Stimulated activated naive CD8-positive, alpha-beta T cell treated with anti-CD3 and anti-CD28 coated beads, Interleukin-15, Interleukin-2, amounts not matched to agents 100 ng/mL and 50 ng/mL, for 24 hours (primary cell): ENCODE measurements at regions not wholly inside any gene's neighbourhood (a gene's known extent, or its start where the extent isn't known, plus 50 kb on each side); places are given as distances from the start of the nearest gene placed in this dataset.
A peak's percentile ranks its signal among the peaks of the same experiment; 100 is the strongest.

Experiments used
- H3K27ac Mint-ChIP-seq: one replicate; pipeline ENCODE4 v1.8.0; 2021; ENCODE audit warnings: mild to moderate bottlenecking, mixed read lengths
- H3K27me3 Mint-ChIP-seq: one replicate; pipeline ENCODE4 v1.8.0; 2021; ENCODE audit warnings: mixed read lengths
- H3K36me3 Mint-ChIP-seq: one replicate; pipeline ENCODE4 v1.8.0; 2021; ENCODE audit warnings: low read depth, mixed read lengths
- H3K4me1 Mint-ChIP-seq: one replicate; pipeline ENCODE4 v1.8.0; 2021; ENCODE audit warnings: low read depth, mixed read lengths
- H3K4me3 Mint-ChIP-seq: one replicate; pipeline ENCODE4 v1.8.0; 2021; ENCODE audit warnings: mild to moderate bottlenecking, mixed read lengths
- H3K9me3 Mint-ChIP-seq: one replicate; pipeline ENCODE4 v1.8.0; 2021; ENCODE audit warnings: mixed read lengths

DNA sequence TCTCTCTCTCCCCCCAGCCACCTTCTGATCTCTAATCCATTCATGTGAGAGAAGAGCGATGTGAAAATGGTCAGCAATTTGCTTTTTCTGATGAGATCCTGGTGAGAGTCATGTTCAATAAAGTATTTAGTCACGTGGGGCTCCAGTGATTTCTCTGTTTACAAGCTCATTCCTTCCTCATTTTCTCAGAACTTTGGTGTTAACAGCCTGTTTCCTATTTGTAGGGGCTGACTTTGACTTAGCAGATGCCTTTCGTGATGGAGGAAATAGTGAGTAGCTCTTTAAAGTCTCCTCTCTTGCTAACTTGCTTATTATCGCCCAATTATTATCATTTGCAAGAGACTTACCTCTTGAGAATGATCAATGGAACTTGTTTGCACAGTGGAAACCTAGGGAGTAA lies 72.6 kb upstream of the CD99 start:
- Mint-ChIP-seq H3K4me3 (no peak overlapping the region), H3K4me1 (peaks cover 23% of the 10 kb centered on the region), H3K27ac (no peak overlapping the region), H3K9me3 (no peaks in the 10 kb centered on the region), H3K36me3 (peaks cover 85% of the 10 kb centered on the region), H3K27me3 (no peaks in the 10 kb centered on the region)

DNA sequence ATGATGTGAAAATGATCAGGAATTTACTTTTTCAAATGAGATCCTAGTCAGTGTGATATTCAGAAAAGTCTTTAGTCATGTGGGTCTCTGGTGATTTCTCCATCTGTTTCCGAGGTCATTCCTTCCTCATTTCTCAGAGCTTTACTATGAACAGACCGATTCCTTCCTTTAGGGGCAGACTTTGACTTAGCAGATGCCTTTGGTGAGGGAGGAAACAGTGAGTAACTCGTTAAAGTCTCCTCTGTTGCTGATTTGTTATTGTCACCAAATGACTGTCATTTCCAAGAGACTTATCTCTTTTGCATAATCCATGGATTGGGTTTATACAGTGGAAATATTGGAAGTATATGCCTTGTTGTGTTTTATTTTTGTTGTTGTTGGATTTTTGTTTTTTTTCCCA lies 76.2 kb upstream of the CD99 start:
- Mint-ChIP-seq H3K27me3 (no peaks in the 10 kb centered on the region), H3K36me3 (peaks cover 88% of the 10 kb centered on the region), H3K27ac (peak overlapping the region; percentile 64), H3K4me3 (peak overlapping the region; percentile 54), H3K4me1 (peaks cover 46% of the 10 kb centered on the region), H3K9me3 (no peaks in the 10 kb centered on the region)

DNA sequence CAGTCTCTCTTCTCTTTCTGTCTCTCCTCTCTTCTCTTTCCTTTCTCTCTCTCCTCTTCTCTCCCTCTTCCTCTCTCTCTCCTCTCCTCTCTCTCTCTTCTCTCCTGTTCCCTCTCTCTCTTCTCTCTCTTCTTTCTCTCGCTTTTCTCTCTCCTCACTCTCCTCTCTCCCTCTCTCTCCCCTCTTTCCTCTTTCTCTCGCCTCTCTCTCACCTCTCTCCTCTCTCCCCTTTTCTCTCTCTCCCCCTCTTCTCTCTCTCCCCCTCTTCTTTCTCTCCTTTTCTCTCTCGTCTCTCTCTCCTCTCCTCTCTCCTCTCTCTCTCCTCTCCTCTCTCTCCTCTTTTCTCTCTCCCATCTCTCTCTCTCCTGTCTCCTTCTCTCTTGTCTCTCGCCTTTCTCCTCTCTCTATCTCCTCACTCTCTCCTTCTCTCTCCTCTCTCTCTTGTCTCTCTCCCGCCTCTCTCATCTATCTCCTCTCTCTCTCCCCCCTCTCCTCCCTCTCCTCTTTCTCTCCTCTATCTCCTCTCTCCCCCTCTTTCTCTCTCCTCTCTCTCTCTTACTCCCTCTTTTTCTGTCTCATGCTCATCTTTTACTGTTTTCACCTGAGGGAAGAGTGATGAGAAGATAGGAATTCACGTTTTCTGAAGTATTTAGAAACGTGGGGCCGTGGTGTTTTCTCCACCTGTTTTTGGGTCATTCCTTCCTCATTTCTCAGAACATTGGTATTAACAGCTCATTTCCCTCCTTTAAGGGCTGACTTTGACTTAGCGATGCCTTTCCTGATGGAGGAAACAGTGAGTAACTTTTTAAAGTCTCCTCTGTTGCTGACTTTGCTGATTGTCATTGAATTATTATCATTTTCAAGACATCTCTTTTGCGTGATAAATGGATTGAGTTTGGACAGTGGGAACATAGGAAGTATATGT lies 80.6 kb upstream of the CD99 start:
- Mint-ChIP-seq H3K27me3 (no peaks in the 10 kb centered on the region), H3K27ac (peak overlapping the region; percentile 86), H3K4me1 (peaks cover 65% of the 10 kb centered on the region), H3K36me3 (peaks cover 53% of the 10 kb centered on the region), H3K9me3 (peaks cover 6% of the 10 kb centered on the region), H3K4me3 (peak overlapping the region; percentile 96)

DNA sequence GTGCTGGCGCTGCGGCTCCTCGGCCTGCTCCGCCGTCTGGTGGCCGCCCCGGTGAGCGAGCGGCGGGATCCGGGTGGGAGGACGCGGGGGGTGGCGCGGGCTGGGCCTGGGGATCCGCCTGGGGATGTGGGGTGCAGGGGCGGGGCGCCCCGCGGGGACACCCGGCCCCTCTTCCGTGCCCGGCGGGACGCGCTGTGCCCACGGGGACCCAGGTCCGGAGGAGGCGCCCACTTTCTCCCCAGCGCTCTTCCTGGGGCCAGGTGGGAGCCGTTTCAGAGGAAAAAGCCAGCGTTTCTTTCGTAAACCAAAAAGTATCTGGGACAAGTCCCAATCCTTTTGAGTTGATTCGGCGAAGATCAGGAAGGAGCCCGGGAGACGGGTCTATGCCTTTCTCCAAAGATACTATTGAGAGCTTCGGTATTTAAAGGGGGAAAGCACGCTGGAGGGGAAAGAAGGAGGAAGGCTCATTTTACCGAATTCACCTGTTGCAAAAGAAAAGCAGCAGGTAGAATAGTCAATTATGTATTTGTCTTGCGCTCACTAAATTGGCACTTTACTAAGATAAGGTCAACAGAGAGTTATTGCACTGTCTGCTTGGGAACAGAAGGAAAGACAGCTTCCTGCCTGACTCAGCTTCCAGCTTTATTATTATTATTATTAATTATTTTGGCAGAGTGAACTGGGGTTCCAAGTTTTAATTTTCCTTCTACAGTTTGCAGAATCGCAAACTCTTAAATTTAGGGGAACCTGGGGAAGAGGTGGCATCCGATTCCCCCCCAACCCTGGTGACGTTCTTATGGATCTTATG lies 81.5 kb upstream of the CD99 start:
- H3K4me3 Mint-ChIP-seq: peak overlapping the region; percentile 96
- peak overlapping the region; percentile 86 for H3K27ac Mint-ChIP-seq
- peaks cover 59% of the 10 kb centered on the region for H3K4me1 Mint-ChIP-seq
- H3K36me3 Mint-ChIP-seq: peaks cover 44% of the 10 kb centered on the region
- peaks cover 6% of the 10 kb centered on the region for H3K9me3 Mint-ChIP-seq
- no peaks in the 10 kb centered on the region for H3K27me3 Mint-ChIP-seq

DNA sequence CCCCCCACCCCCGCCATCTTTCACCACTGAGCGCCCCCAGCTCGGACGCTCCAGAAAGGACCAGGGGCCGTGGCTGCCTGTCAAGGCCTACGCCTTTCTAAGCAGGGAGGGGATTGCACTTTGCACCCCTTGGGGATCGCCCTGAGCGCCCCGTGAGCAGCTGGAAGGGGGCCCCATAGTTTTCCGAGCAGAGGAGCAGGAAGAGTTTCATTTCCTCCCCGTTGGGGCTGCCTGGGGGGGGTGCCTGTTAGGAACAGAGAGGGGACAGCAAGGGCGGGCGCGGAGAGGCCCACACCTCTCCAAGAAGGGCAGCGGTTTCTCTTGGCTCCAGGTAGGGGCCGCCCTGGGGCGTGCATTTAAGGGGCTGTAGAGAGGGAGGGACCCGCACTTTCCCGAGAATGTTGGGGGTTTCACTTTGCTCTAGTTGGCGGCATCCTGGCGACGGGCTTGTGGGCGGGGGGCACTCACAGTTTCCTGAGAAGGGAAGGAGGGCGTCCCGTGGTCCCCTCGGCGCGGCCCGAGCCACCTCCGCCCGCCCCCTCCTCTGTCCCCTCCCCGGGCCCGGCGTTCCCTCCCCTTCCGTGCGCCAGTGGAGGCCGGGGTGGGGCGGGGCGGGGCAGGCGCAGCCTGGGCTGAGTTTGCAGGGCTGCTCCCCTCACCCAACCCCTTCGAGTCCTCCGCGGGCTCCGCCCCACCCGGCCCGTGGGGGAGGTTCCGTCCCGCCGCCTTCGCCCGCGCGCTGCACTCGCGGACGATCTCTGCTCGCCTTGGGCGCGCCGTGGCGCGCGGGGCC lies 82.3 kb upstream of the CD99 start:
- peaks cover 6% of the 10 kb centered on the region for H3K9me3 Mint-ChIP-seq
- H3K4me1 Mint-ChIP-seq: peaks cover 55% of the 10 kb centered on the region
- H3K4me3 Mint-ChIP-seq: peak overlapping the region; percentile 88
- H3K36me3 Mint-ChIP-seq: peaks cover 36% of the 10 kb centered on the region
- H3K27ac Mint-ChIP-seq: peak overlapping the region; percentile 82
- H3K27me3 Mint-ChIP-seq: no peaks in the 10 kb centered on the region

DNA sequence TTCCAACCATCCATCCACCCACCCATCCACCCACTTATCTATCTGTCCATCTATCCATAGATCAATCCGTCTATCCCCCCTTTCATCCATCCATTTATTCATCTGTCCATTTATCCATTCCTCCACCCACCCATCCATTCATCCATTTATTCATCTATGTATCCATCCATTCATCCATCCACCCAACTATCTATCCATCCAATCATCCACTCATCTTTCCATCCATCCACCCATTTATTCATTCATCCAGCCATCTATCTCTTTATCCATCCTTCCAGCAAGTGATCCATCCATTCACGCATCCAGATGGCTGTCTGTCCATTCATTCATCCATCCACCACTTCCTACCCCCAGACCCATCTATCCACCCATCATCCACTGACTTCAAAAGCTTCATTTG lies 84.0 kb upstream of the CD99 start:
- Mint-ChIP-seq H3K27ac (no peak overlapping the region), H3K4me1 (peaks cover 47% of the 10 kb centered on the region), H3K9me3 (peaks cover 6% of the 10 kb centered on the region)

DNA sequence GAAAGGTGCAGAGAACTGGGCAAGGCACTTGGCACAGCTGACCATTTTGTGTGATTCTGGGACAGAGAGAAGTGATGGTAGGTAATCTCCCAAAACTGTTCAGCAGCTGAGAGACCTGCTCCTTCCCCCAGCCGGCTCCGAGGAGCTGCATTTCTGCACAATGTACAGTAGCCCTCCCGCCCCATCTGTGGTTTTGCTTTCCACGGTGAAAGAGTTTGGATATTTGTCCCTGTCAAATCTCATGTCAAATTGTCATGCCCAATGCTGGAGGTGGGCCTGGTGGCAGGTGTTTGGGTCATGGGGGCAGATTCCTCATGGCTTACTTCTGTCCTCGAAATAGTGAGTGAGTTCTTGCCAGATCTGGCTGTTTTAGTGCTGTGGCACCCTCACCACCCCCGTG lies 90.5 kb upstream of the CD99 start:
- Mint-ChIP-seq H3K27ac (no peak overlapping the region), H3K36me3 (peaks cover 15% of the 10 kb centered on the region), H3K4me1 (peaks cover 3% of the 10 kb centered on the region), H3K9me3 (no peaks in the 10 kb centered on the region), H3K27me3 (no peaks in the 10 kb centered on the region), H3K4me3 (no peak overlapping the region)

More for the DNA sequence above, 84.0 kb upstream of the CD99 start:
- Mint-ChIP-seq H3K27me3 (no peaks in the 10 kb centered on the region), H3K36me3 (peaks cover 23% of the 10 kb centered on the region), H3K4me3 (peak overlapping the region; percentile 32)

DNA sequence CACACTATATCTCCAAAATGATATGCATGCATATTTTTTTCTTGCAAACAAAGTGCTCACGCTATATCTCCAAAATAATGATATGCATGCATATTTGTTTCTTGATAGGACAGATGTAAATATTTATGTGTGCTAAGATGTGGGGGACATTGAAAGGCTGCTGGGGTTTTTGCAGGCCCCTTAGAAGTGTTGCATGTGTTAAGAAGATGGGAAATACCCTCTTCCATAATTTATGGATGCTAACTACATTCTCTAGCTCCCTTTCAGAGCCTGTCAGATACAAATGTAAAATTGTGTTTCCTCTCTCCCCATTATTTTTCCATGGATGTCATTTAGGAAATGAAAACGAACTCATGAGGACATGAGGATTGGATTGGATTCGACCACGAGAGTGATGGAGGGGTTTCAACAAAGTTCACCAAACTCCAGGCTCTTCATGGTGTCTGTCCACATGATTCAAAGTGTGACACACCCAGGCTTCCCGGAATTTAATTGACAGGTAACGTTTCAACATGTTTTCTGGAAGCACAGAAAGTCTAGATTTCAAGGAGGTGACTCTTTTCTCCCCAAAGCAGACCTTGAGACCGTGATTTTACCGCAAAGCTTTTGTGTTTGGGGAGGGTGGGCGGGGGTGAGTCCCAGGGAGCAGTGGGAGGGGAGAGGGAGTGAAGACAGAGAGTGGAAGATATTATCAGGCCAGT lies 94.4 kb upstream of the CD99 start:
- Mint-ChIP-seq H3K9me3 (no peaks in the 10 kb centered on the region), H3K27me3 (no peaks in the 10 kb centered on the region), H3K27ac (no peak overlapping the region), H3K4me1 (peaks cover 5% of the 10 kb centered on the region), H3K36me3 (peaks cover 12% of the 10 kb centered on the region), H3K4me3 (no peak overlapping the region)

DNA sequence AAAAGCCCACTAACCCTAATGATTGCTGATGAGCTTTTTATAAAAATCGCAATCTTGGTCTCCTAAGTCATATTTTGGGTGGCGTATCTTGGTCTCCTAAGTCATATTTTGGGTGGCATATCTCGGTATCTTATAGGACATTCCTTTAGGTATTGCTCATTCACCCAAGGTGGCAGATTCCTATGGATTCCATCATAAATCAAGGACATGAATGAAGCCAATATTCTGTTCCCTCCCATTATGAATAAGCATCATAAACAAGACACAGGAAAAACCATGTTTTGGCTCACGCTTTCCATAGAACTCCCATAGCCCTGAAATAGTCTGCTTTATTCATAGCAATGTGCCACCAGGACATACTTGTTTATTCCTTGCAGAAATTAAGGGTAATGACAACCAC lies 95.0 kb upstream of the CD99 start:
- Mint-ChIP-seq H3K27ac (no peak overlapping the region), H3K27me3 (no peaks in the 10 kb centered on the region), H3K36me3 (peaks cover 7% of the 10 kb centered on the region), H3K4me1 (peaks cover 5% of the 10 kb centered on the region), H3K9me3 (no peaks in the 10 kb centered on the region), H3K4me3 (no peak overlapping the region)

DNA sequence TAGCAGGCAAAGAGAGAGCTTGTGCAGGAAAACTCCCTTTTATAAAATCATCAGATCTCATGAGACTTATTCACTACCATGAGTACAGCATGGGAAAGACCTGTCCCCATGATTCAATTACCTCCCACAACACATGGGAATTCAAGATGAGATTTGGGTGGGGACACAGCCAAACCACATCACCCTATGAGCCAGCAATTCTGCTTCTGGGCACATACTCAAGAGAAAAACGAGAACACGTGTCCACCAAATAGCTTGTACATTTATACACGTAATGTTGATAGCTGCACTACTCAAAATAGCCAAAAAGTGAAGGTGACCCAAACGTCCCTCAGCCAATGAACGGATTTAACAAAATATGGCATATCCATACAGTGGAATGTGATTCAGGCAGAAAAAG lies 94.5 kb upstream of the DHRSX start:
- Mint-ChIP-seq H3K4me3 (no peak overlapping the region), H3K4me1 (peaks cover 5% of the 10 kb centered on the region), H3K27me3 (no peaks in the 10 kb centered on the region), H3K36me3 (peaks cover 4% of the 10 kb centered on the region), H3K27ac (no peak overlapping the region), H3K9me3 (no peaks in the 10 kb centered on the region)

DNA sequence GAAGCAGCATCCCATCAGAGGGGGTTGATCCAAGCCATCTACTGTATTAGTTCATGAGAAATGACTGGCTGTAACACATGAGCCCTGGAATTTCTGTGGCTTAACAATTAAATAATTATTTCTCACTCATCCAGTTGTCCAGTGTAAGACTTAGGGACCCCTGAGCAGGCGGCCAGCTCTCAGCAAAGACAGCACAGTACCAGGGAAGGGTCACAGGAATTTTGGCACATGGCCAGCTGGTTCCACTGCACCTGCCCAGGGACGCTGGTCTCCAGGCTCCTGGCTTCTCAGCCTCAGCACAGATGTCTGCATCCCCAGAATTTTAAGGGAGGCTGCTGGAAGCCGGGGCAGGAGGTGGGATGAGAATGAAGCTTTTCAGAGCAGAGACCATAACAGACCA lies 93.7 kb upstream of the DHRSX start:
- Mint-ChIP-seq H3K4me1 (peaks cover 5% of the 10 kb centered on the region), H3K36me3 (peaks cover 3% of the 10 kb centered on the region), H3K9me3 (no peaks in the 10 kb centered on the region), H3K27ac (no peak overlapping the region), H3K4me3 (no peak overlapping the region), H3K27me3 (no peaks in the 10 kb centered on the region)

DNA sequence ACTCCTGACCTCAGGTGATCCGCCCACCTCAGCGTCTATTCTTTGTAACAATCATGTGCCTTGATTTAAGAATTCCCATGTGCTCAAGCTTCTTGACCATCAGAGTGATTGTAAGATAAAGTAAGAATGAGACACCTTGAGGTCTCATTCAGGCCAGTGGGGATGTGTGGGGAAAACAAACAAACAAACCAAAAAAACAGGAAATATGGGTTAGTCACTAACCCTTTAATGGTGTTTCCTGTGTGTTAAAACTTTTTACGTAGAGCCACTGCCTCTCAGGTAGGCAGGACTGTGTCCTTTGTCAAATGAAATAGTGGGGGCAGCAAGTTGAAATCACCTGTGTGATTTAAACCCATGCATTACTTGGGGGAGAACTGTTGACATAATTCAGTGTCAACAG lies 91.5 kb upstream of the DHRSX start:
- Mint-ChIP-seq H3K4me3 (no peak overlapping the region), H3K36me3 (peaks cover 1% of the 10 kb centered on the region), H3K9me3 (no peaks in the 10 kb centered on the region), H3K4me1 (peaks cover 5% of the 10 kb centered on the region), H3K27me3 (no peaks in the 10 kb centered on the region), H3K27ac (no peak overlapping the region)

DNA sequence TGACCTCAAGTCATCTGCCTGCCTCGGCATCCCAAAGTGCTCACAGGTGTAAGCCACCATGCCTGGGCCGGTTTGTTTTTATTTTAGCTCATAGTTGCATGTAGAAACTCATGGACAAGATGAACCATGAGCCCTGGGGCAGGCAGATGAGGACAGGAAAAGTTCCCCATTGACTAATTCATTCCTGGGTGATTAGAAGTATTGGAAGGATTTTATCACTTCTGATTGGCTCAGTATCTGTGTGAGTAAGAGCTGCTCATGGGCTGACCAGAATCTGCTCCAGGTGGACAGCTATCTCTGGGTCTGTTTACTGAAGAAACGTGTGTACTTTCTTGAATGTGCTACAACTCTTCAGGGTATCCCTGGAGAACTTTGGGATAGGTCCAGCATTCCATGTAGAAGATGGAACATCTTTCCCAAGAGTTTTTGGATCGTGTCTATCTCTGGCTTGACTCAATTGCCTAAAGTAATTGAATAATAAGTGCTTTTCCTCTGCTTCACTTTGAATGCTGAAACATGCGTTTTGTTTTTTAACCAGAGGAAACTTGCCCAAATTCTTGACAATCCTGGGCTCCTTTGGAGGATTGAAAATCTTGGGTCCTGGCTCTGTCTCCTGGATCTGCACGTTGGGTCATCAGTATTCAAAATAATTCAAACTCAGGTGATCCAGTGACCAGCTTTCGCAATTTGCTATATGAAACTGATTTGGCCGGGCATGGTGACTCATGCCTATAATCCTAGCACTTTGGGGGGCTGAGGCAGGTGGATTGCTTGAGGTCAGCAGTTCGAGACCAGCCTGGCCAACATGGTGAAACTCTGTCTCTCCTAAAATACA lies 88.6 kb upstream of the DHRSX start:
- no peak overlapping the region for H3K27ac Mint-ChIP-seq
- H3K36me3 Mint-ChIP-seq: no peaks in the 10 kb centered on the region
- H3K4me3 Mint-ChIP-seq: no peak overlapping the region
- no peaks in the 10 kb centered on the region for H3K9me3 Mint-ChIP-seq
- peaks cover 12% of the 10 kb centered on the region for H3K4me1 Mint-ChIP-seq
- H3K27me3 Mint-ChIP-seq: peaks cover 11% of the 10 kb centered on the region
